Activated naive CD8-positive, alpha-beta T cell treated with anti-CD3 and anti-CD28 coated beads, Interleukin-2, amount 50 U/mL, for 24 hours (primary cell): ENCODE measurements at regions not wholly inside any gene's neighbourhood (a gene's known extent, or its start where the extent isn't known, plus 50 kb on each side); places are given as distances from the start of the nearest gene placed in this dataset.

Experiments used
- ATAC-seq: fragments of 150-1000 bp; cut with Tn5 transposase; one replicate; pipeline ENCODE4 v1.10.0; 2021
- DNase-seq: peaks from one replicate; pipeline ENCODE4 v3.0.0; 2021
- H3K27ac Mint-ChIP-seq: one replicate; pipeline ENCODE4 v1.8.0; 2021; ENCODE audit warnings: mild to moderate bottlenecking, mixed read lengths
- H3K27me3 Mint-ChIP-seq: one replicate; pipeline ENCODE4 v1.8.0; 2021; ENCODE audit warnings: mixed read lengths
- H3K36me3 Mint-ChIP-seq: one replicate; pipeline ENCODE4 v1.8.0; 2021; ENCODE audit warnings: low read depth, mixed read lengths
- H3K4me1 Mint-ChIP-seq: one replicate; pipeline ENCODE4 v1.8.0; 2021; ENCODE audit warnings: mixed read lengths
- H3K4me3 Mint-ChIP-seq: one replicate; pipeline ENCODE4 v1.8.0; 2021; ENCODE audit warnings: mild to moderate bottlenecking, moderate library complexity, mixed read lengths
- H3K9me3 Mint-ChIP-seq: one replicate; pipeline ENCODE4 v1.8.0; 2021; ENCODE audit warnings: mixed read lengths

- Mint-ChIP-seq H3K27ac (no peak overlapping the region), H3K36me3 (no peaks in the 10 kb centered on the region), H3K4me1 (no peaks in the 10 kb centered on the region), H3K27me3 (peaks cover 14% of the 10 kb centered on the region), H3K9me3 (no peaks in the 10 kb centered on the region), H3K4me3 (no peak overlapping the region)
- no peak for ATAC-seq
- no peak for DNase-seq
These were observed 53.3 kb downstream of the FOXD1 start for GRCh38 chr5:73395256-73395655.

- ATAC-seq (no peak), DNase-seq (no peak)
- H3K4me3 Mint-ChIP-seq: no peak overlapping the region
- no peak overlapping the region for H3K27ac Mint-ChIP-seq
- H3K36me3 Mint-ChIP-seq: no peaks in the 10 kb centered on the region
- no peaks in the 10 kb centered on the region for H3K4me1 Mint-ChIP-seq
- peaks cover 18% of the 10 kb centered on the region for H3K27me3 Mint-ChIP-seq
- H3K9me3 Mint-ChIP-seq: no peaks in the 10 kb centered on the region
These were observed 54.0 kb downstream of the FOXD1 start for GRCh38 chr5:73394610-73395009.

- H3K9me3 Mint-ChIP-seq: no peaks in the 10 kb centered on the region
- no peaks in the 10 kb centered on the region for H3K4me1 Mint-ChIP-seq
- H3K36me3 Mint-ChIP-seq: no peaks in the 10 kb centered on the region
- H3K27ac Mint-ChIP-seq: no peak overlapping the region
- ATAC-seq: no peak
- no peak for DNase-seq
- no peak overlapping the region for H3K4me3 Mint-ChIP-seq
- H3K27me3 Mint-ChIP-seq: peaks cover 18% of the 10 kb centered on the region
These were observed 54.7 kb downstream of the FOXD1 start for GRCh38 chr5:73393611-73394489.

GRCh38 chr5:73392775-73393174, 55.8 kb downstream of the FOXD1 start:
- DNase-seq (no peak), ATAC-seq (no peak)
- Mint-ChIP-seq H3K9me3 (no peaks in the 10 kb centered on the region), H3K27me3 (peaks cover 15% of the 10 kb centered on the region), H3K4me1 (peaks cover 7% of the 10 kb centered on the region), H3K36me3 (no peaks in the 10 kb centered on the region), H3K27ac (no peak overlapping the region), H3K4me3 (no peak overlapping the region)

GRCh38 chr5:73391441-73391881, 57.1 kb downstream of the FOXD1 start:
- Mint-ChIP-seq H3K36me3 (no peaks in the 10 kb centered on the region), H3K4me3 (no peak overlapping the region), H3K27ac (no peak overlapping the region), H3K4me1 (peaks cover 16% of the 10 kb centered on the region), H3K27me3 (peaks cover 11% of the 10 kb centered on the region), H3K9me3 (no peaks in the 10 kb centered on the region)
- no peak for DNase-seq
- ATAC-seq: no peak

- Mint-ChIP-seq H3K36me3 (no peaks in the 10 kb centered on the region), H3K27me3 (peaks cover 13% of the 10 kb centered on the region), H3K4me1 (peaks cover 17% of the 10 kb centered on the region), H3K27ac (no peak overlapping the region), H3K9me3 (no peaks in the 10 kb centered on the region), H3K4me3 (no peak overlapping the region)
- DNase-seq: no peak
- no peak for ATAC-seq
These were observed 57.6 kb downstream of the FOXD1 start for GRCh38 chr5:73390972-73391371.

- Mint-ChIP-seq H3K9me3 (peaks cover 17% of the 10 kb centered on the region), H3K4me3 (no peak overlapping the region), H3K36me3 (peaks cover 12% of the 10 kb centered on the region), H3K27ac (no peak overlapping the region), H3K4me1 (peaks cover 17% of the 10 kb centered on the region), H3K27me3 (peaks cover 23% of the 10 kb centered on the region)
- ATAC-seq: no peak
- no peak for DNase-seq
These were observed 59.8 kb downstream of the FOXD1 start for GRCh38 chr5:73388740-73389139.

- Mint-ChIP-seq H3K36me3 (peaks cover 13% of the 10 kb centered on the region), H3K27me3 (peaks cover 27% of the 10 kb centered on the region), H3K27ac (no peak overlapping the region), H3K4me3 (no peak overlapping the region), H3K4me1 (peaks cover 17% of the 10 kb centered on the region), H3K9me3 (peaks cover 20% of the 10 kb centered on the region)
- DNase-seq: no peak
- no peak for ATAC-seq
These were observed 60.3 kb downstream of the FOXD1 start for GRCh38 chr5:73388306-73388684.

- ATAC-seq (no peak), DNase-seq (no peak)
- H3K9me3 Mint-ChIP-seq: peaks cover 20% of the 10 kb centered on the region
- peaks cover 13% of the 10 kb centered on the region for H3K36me3 Mint-ChIP-seq
- no peak overlapping the region for H3K4me3 Mint-ChIP-seq
- H3K4me1 Mint-ChIP-seq: peaks cover 20% of the 10 kb centered on the region
- H3K27me3 Mint-ChIP-seq: peaks cover 33% of the 10 kb centered on the region
- H3K27ac Mint-ChIP-seq: no peak overlapping the region
These were observed 60.8 kb downstream of the FOXD1 start for GRCh38 chr5:73387601-73388305.

GRCh38 chr5:73387149-73387591, 61.4 kb downstream of the FOXD1 start:
- DNase-seq (no peak), ATAC-seq (no peak)
- Mint-ChIP-seq H3K27me3 (peaks cover 36% of the 10 kb centered on the region), H3K36me3 (peaks cover 13% of the 10 kb centered on the region), H3K9me3 (peaks cover 20% of the 10 kb centered on the region), H3K27ac (no peak overlapping the region), H3K4me3 (no peak overlapping the region), H3K4me1 (peaks cover 20% of the 10 kb centered on the region)

GRCh38 chr5:73384861-73385260, 63.7 kb downstream of the FOXD1 start:
- ATAC-seq (no peak), DNase-seq (no peak)
- Mint-ChIP-seq H3K9me3 (peaks cover 20% of the 10 kb centered on the region), H3K36me3 (peaks cover 13% of the 10 kb centered on the region), H3K4me3 (no peak overlapping the region), H3K27me3 (peaks cover 52% of the 10 kb centered on the region), H3K4me1 (peaks cover 32% of the 10 kb centered on the region), H3K27ac (no peak overlapping the region)

- H3K27ac Mint-ChIP-seq: no peak overlapping the region
- no peak overlapping the region for H3K4me3 Mint-ChIP-seq
- no peak for ATAC-seq
These were observed 66.2 kb downstream of the FOXD1 start for GRCh38 chr5:73382401-73382740.

GRCh38 chr5:73381590-73382400, 66.8 kb downstream of the FOXD1 start:
- Mint-ChIP-seq H3K9me3 (peaks cover 20% of the 10 kb centered on the region), H3K4me1 (peaks cover 18% of the 10 kb centered on the region), H3K27ac (no peak overlapping the region), H3K27me3 (peaks cover 75% of the 10 kb centered on the region), H3K4me3 (no peak overlapping the region), H3K36me3 (peaks cover 15% of the 10 kb centered on the region)
- ATAC-seq (no peak), DNase-seq (peak; percentile 14)

More at GRCh38 chr5:73382401-73382740, 66.2 kb downstream of the FOXD1 start:
- Mint-ChIP-seq H3K4me1 (peaks cover 22% of the 10 kb centered on the region), H3K27me3 (peaks cover 70% of the 10 kb centered on the region), H3K9me3 (peaks cover 20% of the 10 kb centered on the region), H3K36me3 (peaks cover 15% of the 10 kb centered on the region)
- no peak for DNase-seq

- peaks cover 79% of the 10 kb centered on the region for H3K27me3 Mint-ChIP-seq
- ATAC-seq (no peak), DNase-seq (no peak)
- no peak overlapping the region for H3K27ac Mint-ChIP-seq
- peak overlapping the region; percentile 45 for H3K4me3 Mint-ChIP-seq
- H3K36me3 Mint-ChIP-seq: peaks cover 15% of the 10 kb centered on the region
- H3K9me3 Mint-ChIP-seq: peaks cover 20% of the 10 kb centered on the region
- peaks cover 15% of the 10 kb centered on the region for H3K4me1 Mint-ChIP-seq
These were observed 67.6 kb downstream of the FOXD1 start for GRCh38 chr5:73380710-73381589.
